ENCODE measurements at regions not wholly inside any gene's neighbourhood (a gene's known extent, or its start where the extent isn't known, plus 50 kb on each side); places are given as distances from the start of the nearest gene placed in this dataset.

DNA sequence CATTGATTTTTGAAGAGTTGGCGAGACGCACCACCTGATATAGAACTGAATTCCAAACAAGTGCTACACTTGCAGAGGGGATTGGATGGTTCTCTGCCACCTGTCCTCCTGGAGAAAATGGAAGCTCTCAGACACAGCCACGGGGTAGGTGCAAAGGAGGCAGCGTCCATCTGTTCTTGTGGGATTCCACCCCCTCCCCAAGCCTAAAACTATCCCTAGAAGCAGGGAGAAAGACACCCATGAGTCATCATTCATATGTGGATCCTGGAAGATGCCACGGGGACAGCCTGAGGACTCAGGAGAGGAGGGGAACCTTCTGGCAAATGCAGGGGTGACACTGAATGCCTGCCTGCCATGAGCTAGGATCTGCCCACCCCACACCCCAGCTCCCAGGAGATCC, 171.3 kb upstream of the CST7 start:
- DNase-seq (ENCODE audit: low read depth): no peak
- H3K4me3 ChIP-seq (ENCODE audit: low read depth, low read length): no peak overlapping the region
- TF ChIP-seq, protein P1, sequence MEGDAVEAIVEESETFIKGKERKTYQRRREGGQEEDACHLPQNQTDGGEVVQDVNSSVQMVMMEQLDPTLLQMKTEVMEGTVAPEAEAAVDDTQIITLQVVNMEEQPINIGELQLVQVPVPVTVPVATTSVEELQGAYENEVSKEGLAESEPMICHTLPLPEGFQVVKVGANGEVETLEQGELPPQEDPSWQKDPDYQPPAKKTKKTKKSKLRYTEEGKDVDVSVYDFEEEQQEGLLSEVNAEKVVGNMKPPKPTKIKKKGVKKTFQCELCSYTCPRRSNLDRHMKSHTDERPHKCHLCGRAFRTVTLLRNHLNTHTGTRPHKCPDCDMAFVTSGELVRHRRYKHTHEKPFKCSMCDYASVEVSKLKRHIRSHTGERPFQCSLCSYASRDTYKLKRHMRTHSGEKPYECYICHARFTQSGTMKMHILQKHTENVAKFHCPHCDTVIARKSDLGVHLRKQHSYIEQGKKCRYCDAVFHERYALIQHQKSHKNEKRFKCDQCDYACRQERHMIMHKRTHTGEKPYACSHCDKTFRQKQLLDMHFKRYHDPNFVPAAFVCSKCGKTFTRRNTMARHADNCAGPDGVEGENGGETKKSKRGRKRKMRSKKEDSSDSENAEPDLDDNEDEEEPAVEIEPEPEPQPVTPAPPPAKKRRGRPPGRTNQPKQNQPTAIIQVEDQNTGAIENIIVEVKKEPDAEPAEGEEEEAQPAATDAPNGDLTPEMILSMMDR (IDR thresholded peaks at IDR 0.05; ENCODE audit: low read depth, low read length, missing control alignments): no peak
- in situ Hi-C loops (cut with HindIII; ENCODE audit: low sequenced_read_pairs): no loop called here

GRCh38 chr20:24778585-24779031, 170.5 kb upstream of the CST7 start:
- DNase-seq (ENCODE audit: low read depth): no peak
- H3K4me3 ChIP-seq (ENCODE audit: low read depth, low read length): no peak overlapping the region
- TF ChIP-seq, protein P1 (IDR thresholded peaks at IDR 0.05; ENCODE audit: low read depth, low read length, missing control alignments): no peak
- in situ Hi-C loops (cut with HindIII; ENCODE audit: low sequenced_read_pairs): no loop called here

DNA sequence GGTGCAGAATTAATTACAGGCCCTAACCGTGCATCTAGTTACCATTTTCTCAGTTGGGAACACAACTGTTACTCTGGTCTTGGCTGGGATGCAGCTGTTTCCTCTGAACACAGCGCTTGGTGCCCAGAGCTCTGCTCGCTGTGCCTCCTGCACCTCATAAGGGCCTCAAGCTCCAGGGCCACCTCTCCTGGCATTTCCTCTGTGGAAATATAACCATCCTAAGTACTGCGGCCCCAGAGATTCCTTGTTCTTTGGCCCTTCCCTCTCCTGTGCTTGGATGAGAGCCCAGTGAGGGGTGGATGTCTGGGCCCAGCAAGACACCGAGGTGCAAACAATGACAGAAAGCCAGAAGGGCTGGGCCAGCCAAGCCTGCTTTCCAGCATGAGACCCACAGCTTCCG, 169.9 kb upstream of the CST7 start:
- TF ChIP-seq, protein P1 (IDR thresholded peaks at IDR 0.05; ENCODE audit: low read depth, low read length, missing control alignments): no peak
- H3K4me3 ChIP-seq (ENCODE audit: low read depth, low read length): no peak overlapping the region
- in situ Hi-C loops (cut with HindIII; ENCODE audit: low sequenced_read_pairs): no loop called here
- no peak for DNase-seq (ENCODE audit: low read depth)

GRCh38 chr20:24779946-24780345, 169.1 kb upstream of the CST7 start:
- in situ Hi-C loops (cut with HindIII; ENCODE audit: low sequenced_read_pairs): loop anchor here (5.0 kb wide), 1 partner anchor 57 kb away; no protein-coding TSS in a partner anchor
- no peak for DNase-seq (ENCODE audit: low read depth)
- TF ChIP-seq, protein P1 (IDR thresholded peaks at IDR 0.05; ENCODE audit: low read depth, low read length, missing control alignments): no peak
- H3K4me3 ChIP-seq (ENCODE audit: low read depth, low read length): no peak overlapping the region

DNA sequence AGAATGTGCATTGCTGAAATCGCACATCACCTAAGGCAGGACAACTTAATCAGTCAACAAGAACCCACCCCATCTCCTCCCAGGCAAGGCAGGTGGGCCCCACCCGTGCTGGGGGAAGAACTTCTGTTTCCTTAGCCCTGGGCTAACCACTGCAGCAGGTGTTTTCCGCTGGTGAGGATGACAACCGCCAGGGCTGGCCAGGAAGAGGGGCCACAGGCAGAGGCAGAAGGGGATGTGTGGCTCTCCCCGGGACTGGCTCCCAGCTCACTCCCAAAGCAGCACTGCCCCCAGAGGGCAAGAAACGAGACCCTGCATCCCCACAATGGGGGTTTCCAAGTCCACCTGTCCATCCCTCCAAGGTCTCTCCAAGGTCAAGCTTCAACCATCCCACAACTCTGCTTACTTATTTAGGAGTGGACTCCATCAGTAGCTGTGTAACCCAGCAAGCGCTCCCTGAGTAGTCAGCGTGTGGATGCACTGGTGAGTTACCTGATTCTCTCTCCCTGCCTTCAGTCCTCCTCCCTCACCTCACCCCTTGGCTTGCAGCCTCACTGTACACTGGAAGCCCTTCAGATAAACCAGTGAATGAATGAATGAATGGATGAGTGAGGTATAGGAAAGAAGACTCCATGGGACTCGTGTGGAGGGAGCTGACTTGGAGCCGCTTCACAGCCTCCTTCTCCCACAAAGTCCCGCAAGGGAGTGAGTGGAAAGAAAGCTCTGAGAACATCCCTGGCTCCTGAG, 168.2 kb upstream of the CST7 start:
- in situ Hi-C loops (cut with HindIII; ENCODE audit: low sequenced_read_pairs): loop anchor here (5.0 kb wide), 1 partner anchor 56 kb away; no protein-coding TSS in a partner anchor
- TF ChIP-seq, protein P1 (IDR thresholded peaks at IDR 0.05; ENCODE audit: low read depth, low read length, missing control alignments): no peak
- H3K4me3 ChIP-seq (ENCODE audit: low read depth, low read length): no peak overlapping the region
- DNase-seq (ENCODE audit: low read depth): no peak

GRCh38 chr20:24781418-24781980, 167.6 kb upstream of the CST7 start:
- H3K4me3 ChIP-seq (ENCODE audit: low read depth, low read length): no peak overlapping the region
- TF ChIP-seq, protein P1 (IDR thresholded peaks at IDR 0.05; ENCODE audit: low read depth, low read length, missing control alignments): peak; percentile 80
- in situ Hi-C loops (cut with HindIII; ENCODE audit: low sequenced_read_pairs): loop anchor here (5.0 kb wide), 1 partner anchor 56 kb away; no protein-coding TSS in a partner anchor
- no peak for DNase-seq (ENCODE audit: low read depth)
